SKM-1 (cell line): ENCODE measurements at regions not wholly inside any gene's neighbourhood (a gene's known extent, or its start where the extent isn't known, plus 50 kb on each side); places are given as distances from the start of the nearest gene placed in this dataset.
"Not testable (repeated sequence)": the region's sequence is repeated elsewhere in the genome, so short reads cannot be mapped to it uniquely, and the experiment has no call there.

Source experiments
- DNase-seq: peaks from one replicate; lab custom pipeline; 2025; ENCODE audit not compliant: unreplicated experiment; lab: John Stamatoyannopoulos, UW

DNA sequence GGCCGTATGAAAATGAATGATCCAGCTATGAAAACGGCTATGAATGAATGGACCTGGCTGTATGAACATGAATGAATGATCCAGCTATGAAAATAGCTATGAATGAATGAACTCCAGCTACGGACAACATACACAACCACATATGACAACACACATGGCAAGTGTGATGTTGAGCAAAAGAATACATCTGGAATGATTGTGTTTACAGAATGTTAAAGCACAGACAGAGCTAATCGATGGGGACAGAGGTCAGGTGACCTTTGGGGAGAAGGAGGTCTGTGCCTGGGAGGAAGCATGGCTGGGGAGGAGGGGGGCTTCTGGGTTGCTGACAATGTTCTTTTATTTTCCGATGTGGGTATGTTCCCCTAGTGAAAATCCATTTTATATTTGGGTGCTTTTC lies 174.0 kb upstream of the WSCD1 start:
- no peak for DNase-seq

DNA sequence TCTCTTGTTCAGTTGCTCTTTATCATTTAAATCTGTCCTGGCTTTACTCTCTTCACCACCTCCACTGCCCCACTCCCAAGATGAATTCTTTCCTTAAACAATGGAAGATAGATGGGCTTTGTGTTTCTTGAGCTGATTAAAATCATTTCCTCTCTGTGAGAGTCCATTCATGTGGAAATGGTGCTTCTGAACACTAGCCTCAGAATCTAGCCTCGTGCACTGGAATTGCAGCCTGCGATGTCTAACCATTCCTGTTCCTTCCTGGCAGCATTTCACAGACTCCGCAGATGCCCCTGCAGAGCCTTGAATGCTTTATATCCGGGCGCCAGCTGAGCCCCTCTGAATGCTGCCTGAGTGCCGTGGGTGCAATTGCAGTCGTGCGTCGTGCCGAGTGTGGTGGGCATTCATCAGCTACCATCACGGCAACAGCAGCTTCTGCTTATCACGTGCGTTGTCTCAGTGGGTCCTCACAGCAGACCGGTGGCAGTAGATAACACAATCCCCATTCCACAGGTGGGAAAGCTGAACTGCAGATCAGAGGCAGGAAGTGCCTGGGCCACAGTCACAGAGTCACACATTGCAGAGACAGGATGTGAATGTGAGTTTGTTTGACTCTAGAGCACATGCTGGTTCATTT lies 172.8 kb upstream of the WSCD1 start:
- no peak for DNase-seq

DNA sequence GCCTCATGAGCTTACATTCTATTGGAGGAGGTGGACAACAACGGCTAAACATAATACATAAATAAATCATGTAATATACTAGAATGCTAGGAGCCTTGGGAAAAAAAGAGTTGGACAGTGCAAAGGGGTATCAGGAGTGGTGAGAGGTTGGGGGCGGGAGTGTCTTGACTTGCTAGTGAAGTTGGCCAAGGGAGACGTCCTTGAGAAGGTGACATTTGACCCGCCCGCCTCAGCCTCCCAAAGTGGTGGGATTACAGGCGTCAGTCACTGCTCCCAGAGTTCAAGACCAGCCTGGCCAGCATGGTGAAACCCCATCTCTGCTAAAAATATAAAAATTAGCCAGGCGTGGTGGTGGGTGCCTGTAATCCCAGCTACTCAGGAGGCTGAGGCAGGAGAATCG lies 172.2 kb upstream of the WSCD1 start:
- not testable (repeated sequence) for DNase-seq

DNA sequence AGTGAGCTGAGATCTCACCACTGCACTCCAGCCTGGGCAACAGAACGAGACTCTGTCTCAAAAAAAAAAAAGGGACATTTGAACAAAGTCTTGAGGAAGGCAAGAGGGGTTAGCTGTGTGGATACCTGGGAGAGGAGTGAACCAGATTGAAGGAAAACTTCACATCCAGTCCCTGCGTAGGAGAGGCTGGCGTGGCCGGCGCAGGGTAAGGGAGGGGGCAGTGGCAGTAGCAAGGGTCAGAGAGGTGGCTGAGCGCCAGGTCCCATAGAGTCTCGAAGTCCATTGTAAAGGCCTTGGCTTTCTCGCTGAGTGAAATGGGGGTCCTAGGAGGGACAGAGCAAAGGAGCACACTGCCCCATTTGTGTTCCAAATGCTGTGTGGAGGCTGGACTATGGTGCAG lies 171.8 kb upstream of the WSCD1 start:
- DNase-seq: no peak

DNA sequence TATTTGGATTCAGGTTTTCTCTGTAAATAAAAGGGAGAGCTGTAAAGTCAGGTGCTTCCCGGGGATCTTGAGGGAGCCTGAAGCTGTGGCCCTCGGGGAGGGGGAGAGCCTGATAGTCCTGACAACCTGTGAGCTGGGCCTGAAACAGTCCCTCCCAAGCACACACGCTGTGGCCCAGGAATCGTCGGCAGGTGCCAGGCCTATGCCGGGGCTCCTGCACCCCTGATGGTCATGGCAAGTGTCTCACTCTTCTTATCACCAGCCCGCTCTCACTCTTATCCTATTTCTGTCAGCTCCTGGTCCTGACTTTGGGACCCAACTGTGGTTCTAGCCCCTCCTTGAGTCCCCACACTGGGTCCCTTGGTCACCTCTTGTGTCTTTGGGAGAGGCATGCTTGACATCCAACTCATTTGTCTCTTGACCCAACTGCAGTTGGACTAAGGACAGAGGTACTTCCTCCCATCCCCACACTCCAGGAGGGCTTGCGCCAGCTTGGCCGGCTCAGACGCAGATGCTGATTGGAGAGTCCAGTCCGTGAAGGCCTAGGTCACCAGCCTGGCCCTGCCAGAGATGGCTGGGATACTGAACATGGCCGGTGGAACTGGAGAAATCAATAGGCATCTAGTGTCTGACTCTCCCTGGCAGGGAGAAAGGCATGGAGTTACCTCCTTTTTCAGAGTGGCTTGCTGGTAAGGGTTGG lies 170.5 kb upstream of the WSCD1 start:
- no peak for DNase-seq

DNA sequence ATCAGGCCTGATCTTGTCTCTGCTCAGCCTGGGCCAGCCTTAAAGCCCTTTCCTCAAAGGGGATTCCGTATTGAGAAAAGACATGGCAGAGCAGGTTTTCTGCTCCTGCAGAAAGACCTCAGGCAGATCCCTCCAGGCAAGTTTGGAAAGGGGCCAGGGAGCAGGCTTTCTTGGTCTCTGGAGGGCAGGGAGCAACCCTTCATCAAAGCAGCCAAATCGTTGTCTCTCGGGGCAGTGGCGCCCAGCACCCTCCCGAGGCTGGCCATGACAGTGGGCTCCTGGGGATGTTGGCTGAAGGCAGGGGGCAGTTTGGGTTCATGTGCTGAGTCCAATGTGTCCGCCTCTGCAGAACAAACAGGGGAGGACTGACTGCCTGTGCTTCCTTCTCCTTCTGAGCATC lies 168.4 kb upstream of the WSCD1 start:
- DNase-seq: no peak

DNA sequence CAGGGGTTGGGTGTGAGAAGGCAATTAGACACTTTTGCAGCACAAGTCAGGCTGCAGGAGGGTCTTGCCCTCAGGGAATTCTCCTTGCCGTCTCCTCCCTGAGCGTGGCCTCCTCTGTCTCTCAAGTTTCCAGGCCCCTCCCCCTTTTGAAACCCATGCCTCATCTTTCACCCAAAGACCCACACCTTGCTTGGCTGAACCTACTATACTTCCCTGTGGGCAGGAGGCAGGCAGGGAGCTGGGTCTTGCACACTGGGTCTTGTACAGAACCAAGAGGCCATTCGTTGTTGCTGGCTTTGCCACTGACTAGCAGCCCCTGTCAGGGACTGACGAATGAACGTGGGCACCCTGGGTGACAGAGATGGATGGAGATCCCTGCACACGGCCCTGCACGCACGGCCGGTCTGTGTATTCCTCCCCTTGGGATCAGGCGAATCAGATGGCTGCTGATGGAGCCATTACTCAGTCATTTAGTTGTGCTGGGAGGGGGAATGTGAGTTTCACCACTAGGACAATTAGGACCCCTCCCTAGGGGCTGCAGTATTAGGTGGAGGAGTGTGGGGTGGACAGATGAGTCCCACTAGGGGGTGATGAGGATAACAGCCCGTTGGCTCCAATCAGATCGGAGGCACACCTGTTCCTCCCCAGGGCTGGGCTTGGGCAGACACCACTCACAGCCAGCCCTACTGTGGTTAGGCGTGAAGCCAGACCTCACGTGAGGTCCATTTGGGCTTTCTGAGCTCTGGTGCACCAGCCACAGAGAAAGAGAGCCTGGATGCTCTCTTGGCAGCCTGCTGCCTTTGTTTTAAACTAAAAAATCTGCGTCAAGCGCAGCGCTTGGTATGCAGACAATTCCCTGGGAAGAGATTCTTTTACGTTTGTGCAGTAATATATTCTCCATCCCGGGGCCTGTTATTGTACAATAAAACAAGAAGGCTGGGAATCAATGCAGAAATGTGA lies 167.7 kb upstream of the WSCD1 start:
- DNase-seq: no peak

DNA sequence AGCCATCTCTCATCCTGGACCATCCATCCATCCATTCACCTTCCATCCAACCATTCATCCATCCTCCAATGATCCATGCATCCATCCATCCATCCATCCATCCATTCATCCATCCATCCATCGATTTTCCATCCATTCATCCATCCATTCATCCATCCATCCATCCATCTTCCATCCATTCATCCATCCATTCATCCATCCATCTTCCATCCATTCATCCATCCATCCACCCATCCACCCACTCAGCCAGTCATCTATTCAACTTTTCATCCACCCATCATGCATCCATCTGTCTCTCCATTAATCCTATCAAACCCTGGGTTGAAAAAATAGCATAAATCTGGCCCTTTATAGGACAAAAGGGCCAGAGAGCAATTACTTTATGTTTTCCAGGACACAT lies 158.3 kb upstream of the WSCD1 start:
- no peak for DNase-seq

DNA sequence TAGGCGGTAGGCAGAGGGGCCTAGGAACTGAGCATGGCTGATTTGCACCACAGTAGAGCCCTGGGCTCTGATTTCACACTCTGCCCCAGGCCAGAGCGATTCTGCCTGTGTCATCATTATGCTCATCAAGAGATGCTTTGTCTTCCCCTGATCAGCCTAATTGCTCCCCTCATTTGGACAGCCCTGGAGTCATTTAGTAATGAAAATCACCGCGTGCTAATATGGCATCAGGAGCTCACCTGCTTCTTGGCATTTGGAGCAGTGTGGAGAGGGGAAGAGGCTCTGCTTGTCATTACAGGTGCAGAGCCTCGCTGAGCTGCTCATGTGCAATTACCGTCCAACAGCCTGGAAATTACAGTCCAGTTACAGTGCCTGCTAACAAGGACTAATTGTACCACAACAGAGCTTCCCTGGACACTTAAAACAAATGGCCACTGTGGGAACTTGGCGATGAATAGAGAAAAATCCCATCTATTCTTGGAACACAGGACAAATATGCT lies 157.1 kb upstream of the WSCD1 start:
- DNase-seq: no peak

DNA sequence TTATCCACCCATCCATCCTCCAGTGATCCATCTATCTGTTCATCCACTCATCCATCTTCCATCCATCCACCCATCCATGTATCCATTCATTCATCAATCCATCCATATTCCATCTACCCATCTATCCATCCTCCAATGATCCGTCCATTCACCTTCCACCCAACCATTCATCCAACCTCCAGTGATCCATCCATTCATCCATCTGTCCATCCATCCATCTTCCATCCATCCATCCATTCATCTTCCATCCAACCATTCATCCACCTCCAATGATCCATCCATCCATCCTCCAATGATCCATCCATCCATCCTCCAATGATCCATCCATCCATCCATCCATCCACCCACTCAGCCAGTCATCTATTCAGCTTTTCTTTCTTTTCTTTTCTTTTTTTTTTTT lies 156.5 kb upstream of the WSCD1 start:
- no peak for DNase-seq

DNA sequence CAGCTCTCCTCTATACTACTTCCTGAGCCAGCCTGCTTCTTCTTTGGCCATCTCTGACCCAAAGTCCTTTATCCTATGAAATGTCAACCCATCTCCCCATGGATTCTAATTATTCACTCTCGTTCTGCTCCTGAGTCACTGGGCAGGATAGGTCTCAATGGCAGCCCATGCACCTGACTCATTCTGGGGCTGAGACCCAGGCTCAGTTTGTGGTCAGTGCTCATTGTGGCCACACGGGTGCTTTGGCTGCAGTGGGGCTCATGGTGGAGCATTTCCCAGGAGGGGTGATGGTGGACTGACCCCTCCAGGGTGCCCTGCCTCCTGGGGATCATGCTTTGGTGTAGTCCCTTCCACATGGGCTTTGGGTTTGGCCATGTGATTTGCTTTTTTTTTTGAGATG lies 154.8 kb upstream of the WSCD1 start:
- no peak for DNase-seq

DNA sequence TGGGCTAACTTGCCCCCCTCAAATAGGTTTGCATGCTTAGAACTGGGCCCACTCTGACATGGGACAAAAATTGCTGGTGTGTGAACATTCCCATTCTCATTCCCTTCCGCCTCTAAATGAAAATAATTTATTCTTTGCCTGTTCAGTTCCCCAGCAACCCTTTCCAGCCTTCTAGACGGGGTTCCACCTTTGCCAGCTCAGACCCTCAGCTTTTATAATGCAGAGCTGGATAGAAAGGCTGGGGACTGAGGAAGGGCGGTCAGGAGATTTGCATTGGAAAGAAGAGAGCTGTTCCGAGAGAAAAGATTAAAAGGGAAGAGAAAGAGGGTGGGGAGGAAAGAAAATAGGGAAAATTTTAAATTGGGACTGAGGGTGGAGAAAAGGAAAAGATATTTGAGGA lies 151.1 kb upstream of the WSCD1 start:
- DNase-seq: no peak

DNA sequence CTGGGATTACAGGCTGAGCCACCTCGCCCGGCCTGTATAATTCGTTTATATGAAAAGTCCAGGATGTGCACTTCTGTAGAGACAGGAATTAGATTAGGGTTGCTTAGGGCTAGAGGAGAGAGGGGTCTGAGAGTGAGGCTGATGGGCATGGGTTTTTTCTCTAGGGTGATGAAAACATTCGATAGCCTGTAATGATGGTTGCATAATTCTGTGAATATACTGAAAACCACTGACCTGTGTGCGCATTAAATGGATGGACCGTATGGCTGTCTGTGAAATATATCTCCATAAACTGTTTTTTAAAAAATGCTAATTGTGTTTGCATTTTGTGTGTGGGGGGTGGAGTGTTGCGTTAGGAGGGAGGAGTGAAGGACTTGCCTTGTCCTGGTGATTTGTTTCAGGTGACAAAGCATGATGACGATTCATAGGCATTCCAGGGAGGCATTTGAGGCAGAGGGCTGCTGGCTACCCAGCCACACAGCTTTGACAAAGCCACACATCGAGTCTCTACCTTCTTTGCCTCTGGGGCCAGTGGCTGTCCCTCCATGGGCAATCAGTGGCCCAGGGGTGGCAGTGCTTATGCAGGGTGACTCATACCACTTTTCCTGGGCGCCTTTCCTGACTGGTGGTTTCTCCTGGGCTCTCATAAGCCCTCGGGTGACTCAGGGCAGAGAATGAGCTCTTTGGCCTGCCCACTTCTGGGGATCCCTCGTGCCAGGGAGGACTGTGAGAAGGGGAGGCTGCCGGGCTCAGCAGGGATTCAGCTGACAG lies 148.5 kb upstream of the WSCD1 start:
- no peak for DNase-seq

DNA sequence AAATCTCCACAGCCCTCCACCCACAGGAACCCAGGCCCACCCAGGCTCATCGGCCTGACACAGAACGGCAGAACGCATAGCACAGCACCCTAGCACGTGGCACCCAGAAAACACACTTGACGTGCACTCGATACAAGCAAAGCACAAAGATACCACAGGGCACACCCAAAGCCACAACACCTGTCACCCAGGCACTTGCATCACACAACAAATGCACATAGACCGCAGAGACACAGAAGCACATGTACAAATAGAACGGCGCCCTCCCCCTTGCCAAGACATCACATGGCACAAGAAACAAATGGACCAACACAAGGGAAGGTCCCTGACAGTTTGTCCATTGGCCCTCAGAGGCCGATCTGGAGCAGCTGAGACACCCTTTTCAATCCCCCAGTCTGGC lies 147.7 kb upstream of the WSCD1 start:
- DNase-seq: no peak

DNA sequence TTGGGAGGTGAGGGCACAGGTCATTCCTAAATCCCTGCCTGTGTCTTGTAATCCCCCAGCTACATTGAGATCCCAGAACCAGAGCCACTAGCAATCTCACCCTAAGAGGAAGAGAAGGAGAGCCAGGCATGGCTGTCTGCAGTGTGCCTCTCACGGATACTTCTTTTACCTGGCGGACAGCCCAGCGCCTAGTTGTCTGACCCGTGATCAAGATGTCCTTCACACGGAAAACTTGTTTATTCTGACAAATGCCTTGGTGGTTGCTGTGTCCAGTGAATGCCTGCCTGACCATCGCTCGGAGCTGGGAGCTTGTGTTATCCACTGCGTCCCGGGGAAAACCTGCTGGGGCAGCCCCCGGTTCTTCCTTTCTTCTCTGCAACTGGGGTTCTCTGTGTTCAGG lies 140.5 kb upstream of the WSCD1 start:
- DNase-seq: no peak

DNA sequence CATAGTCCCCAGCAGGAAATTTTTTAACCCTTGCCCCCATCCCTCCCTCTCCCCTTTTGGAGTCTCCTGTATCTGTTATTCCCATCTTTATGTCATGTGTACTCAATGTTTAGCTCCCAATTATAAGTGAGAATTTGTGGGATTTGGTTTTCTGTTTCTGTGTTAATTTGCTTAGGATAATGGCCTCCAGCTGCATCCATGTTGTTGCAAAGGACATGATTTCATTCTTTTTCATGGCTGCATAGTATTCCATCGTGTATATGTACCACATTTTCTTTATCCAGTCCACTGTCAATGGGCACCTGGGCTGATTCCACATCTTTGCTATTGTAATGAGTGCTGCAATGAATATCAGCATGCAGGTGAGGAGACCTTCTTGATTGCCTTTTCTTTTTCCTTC lies 139.6 kb upstream of the WSCD1 start:
- DNase-seq: not testable (repeated sequence)

DNA sequence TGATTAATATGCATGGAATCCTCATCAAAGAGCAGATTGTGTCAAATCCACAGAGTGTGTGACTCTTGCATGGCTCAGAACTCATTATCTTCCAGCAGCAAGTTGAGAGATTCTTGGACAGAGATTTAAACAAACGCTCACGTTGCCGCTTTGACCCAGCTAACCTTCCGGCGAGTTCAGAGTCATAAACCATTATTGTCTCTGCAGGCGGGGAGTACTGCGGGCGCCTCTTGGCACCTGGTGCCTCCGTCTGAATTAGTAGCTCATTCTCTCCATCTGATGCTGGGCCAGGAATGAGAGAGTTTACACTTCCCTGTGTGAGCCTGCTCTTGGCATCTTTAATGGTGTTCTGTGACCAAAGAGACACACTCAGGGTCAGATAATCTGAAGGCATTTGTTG lies 138.6 kb upstream of the WSCD1 start:
- no peak for DNase-seq

DNA sequence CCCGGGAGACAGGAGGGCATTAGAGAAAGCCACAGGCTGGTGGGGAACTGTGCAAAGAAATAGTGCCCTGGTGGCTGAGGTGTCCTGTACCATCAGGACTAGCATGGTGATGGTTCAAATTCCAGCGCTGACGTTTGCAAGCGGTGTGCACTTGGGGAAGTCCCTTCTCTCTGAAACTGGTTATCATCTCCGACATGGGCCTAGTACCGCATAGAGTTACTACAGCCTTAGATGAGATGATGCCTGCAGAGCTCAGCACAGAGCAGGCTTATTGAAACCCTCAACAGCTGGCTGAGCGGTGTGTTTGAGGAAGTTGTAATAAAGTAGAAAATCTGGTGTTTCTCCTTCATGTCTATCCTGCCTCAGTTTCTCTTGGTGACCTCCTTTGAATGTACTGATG lies 136.7 kb upstream of the WSCD1 start:
- no peak for DNase-seq

DNA sequence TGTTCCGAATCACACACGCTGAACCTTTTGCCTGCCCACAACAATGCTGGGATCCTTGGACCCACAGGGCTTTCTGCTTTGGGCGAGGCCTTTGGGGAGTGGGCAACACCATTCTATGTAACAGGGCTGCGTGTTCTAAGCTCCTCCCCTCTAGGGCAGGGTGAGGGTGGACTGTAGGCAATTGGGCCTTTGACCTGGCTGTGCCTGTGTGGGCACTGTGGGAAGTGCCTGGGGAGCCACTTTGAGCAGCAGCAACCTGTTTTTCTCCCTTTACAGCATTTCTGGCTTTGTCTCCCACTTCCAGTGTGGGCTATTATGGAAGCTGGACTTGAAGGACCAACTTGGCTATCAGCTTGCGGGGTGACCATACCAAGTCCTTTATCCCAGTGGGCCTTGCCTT lies 128.9 kb upstream of the WSCD1 start:
- no peak for DNase-seq

DNA sequence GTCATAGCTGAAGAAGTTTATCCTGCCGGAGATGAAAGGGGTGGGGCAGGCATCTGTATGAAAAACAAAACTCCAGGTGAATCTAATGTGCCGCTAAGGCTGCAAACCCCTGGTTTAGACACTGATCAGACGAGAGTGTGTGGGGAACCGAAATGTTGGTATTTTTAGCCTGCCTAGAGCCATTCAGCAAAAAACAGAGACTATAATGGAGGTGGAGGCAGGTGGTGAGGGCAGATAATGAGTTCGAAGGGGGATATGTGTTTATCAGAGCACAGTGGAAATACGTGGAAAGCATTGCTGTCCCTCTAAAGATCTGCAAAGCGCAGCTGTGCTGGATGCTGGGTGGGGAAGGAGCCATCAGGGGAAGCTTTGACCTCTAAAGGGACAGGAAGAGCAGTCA lies 127.5 kb upstream of the WSCD1 start:
- no peak for DNase-seq

DNA sequence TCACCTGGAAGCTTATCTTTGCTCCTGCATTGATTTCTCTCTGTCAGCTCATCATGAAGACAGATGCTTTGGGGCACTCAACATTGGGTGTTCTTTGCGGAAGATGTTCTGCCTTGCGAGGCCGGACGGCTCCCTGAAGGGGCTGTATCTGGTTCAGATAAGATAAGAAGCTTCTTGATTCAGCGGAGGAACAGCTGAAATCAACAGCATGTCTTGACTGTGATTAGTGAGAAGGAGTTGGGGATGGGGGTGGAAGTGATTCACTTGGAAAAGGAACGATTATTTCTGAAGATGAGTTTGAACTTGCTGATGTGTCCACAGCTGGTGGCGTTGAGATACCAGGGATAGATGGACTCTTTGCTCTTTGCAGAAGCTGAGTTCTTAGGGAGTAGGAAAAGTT lies 126.9 kb upstream of the WSCD1 start:
- no peak for DNase-seq
